GM19239 (cell line): ENCODE measurements at regions not wholly inside any gene's neighbourhood (a gene's known extent, or its start where the extent isn't known, plus 50 kb on each side); places are given as distances from the start of the nearest gene placed in this dataset.

Experiments
- DNase-seq: peaks from one replicate; pipeline ENCODE4 v3.0.0; 2011; ENCODE audit warnings: low spot score; ENCODE audit not compliant: insufficient read length
- FAIRE-seq: peaks from 2 replicates; lab custom pipeline; 2011; peaks lifted over from hg19 to GRCh38; lab: Jason Lieb, UNC

GRCh38 chr12:58500399-58500798 lies 419.9 kb downstream of the LRIG3 start:
- DNase-seq = no peak
- FAIRE-seq = no peak

GRCh38 chr12:58502226-58502625 lies 418.1 kb downstream of the LRIG3 start:
- DNase-seq (no peak), FAIRE-seq (no peak)

GRCh38 chr12:58502841-58503240 lies 417.5 kb downstream of the LRIG3 start:
- no peak for FAIRE-seq
- no peak for DNase-seq

- DNase-seq (no peak), FAIRE-seq (no peak)
Observed at GRCh38 chr12:58503731-58504130, 416.6 kb downstream of the LRIG3 start.

GRCh38 chr12:58504143-58504938 lies 416.0 kb downstream of the LRIG3 start:
- DNase-seq (no peak), FAIRE-seq (no peak)

GRCh38 chr12:58509116-58509885 lies 411.0 kb downstream of the LRIG3 start:
- DNase-seq (no peak), FAIRE-seq (no peak)

GRCh38 chr12:58513301-58513834 lies 406.9 kb downstream of the LRIG3 start:
- DNase-seq (no peak), FAIRE-seq (no peak)

- FAIRE-seq (no peak), DNase-seq (no peak)
Observed at GRCh38 chr12:58513852-58514251, 406.5 kb downstream of the LRIG3 start.

- DNase-seq (no peak), FAIRE-seq (no peak)
Observed at GRCh38 chr12:58519839-58520238, 400.5 kb downstream of the LRIG3 start.

GRCh38 chr12:58521152-58521551 lies 399.2 kb downstream of the LRIG3 start:
- FAIRE-seq = no peak
- DNase-seq = no peak

GRCh38 chr12:58521796-58522195 lies 398.5 kb downstream of the LRIG3 start:
- no peak for DNase-seq
- FAIRE-seq = no peak

GRCh38 chr12:58523360-58523759 lies 396.9 kb downstream of the LRIG3 start:
- DNase-seq (no peak), FAIRE-seq (no peak)

- DNase-seq (no peak), FAIRE-seq (no peak)
Observed at GRCh38 chr12:58528271-58528670, 392.0 kb downstream of the LRIG3 start.

- FAIRE-seq (no peak), DNase-seq (no peak)
Observed at GRCh38 chr12:58529114-58529665, 391.1 kb downstream of the LRIG3 start.

GRCh38 chr12:58529897-58530741 lies 390.2 kb downstream of the LRIG3 start:
- DNase-seq (no peak), FAIRE-seq (no peak)

GRCh38 chr12:58530742-58531062 lies 389.6 kb downstream of the LRIG3 start:
- DNase-seq = no peak
- FAIRE-seq = no peak

GRCh38 chr12:58532855-58533608 lies 387.3 kb downstream of the LRIG3 start:
- DNase-seq = no peak
- FAIRE-seq = no peak

GRCh38 chr12:58533652-58534051 lies 386.7 kb downstream of the LRIG3 start:
- DNase-seq (no peak), FAIRE-seq (no peak)

GRCh38 chr12:58537278-58537677 lies 383.0 kb downstream of the LRIG3 start:
- FAIRE-seq (no peak), DNase-seq (no peak)

- no peak for FAIRE-seq
- no peak for DNase-seq
Observed at GRCh38 chr12:58539295-58539694, 381.0 kb downstream of the LRIG3 start.
